Activated CD4-positive, alpha-beta T cell treated with anti-CD3 and anti-CD28 coated beads for 48 hours (primary cell): ENCODE measurements at regions not wholly inside any gene's neighbourhood (a gene's known extent, or its start where the extent isn't known, plus 50 kb on each side); places are given as distances from the start of the nearest gene placed in this dataset.

Experiments used
- DNase-seq: peaks from one replicate; pipeline ENCODE4 v3.0.0-alpha.2; 2020

- DNase-seq, result no peak
Observed at GRCh38 chr9:118976160-118976559, 393.1 kb downstream of the BRINP1 start.

GRCh38 chr9:118984607-118985006 is 384.6 kb downstream of the BRINP1 start:
- no peak for DNase-seq

- DNase-seq, result no peak
Observed at GRCh38 chr9:118985851-118986250, 383.4 kb downstream of the BRINP1 start.

- DNase-seq, result no peak
Observed at GRCh38 chr9:118987167-118987566, 382.1 kb downstream of the BRINP1 start.

GRCh38 chr9:118990949-118991348 is 378.3 kb downstream of the BRINP1 start:
- DNase-seq, result no peak

- no peak for DNase-seq
Observed at GRCh38 chr9:118991366-118992285, 377.6 kb downstream of the BRINP1 start.

- DNase-seq, result no peak
Observed at GRCh38 chr9:118992813-118993794, 376.1 kb downstream of the BRINP1 start.

- DNase-seq, result no peak
Observed at GRCh38 chr9:118993965-118994364, 375.3 kb downstream of the BRINP1 start.

- no peak for DNase-seq
Observed at GRCh38 chr9:119002491-119002890, 366.7 kb downstream of the BRINP1 start.

GRCh38 chr9:119003201-119003611 is 366.0 kb downstream of the BRINP1 start:
- DNase-seq, result no peak

GRCh38 chr9:119003882-119004617 is 365.2 kb downstream of the BRINP1 start:
- DNase-seq, result no peak

GRCh38 chr9:119004618-119004990 is 364.6 kb downstream of the BRINP1 start:
- no peak for DNase-seq

- DNase-seq, result no peak
Observed at GRCh38 chr9:119005162-119005561, 364.1 kb downstream of the BRINP1 start.

GRCh38 chr9:119009249-119009648 is 360.0 kb downstream of the BRINP1 start:
- no peak for DNase-seq

GRCh38 chr9:119020284-119020683 is 349.0 kb downstream of the BRINP1 start:
- DNase-seq, result no peak

- no peak for DNase-seq
Observed at GRCh38 chr9:119020730-119021333, 348.4 kb downstream of the BRINP1 start.

- DNase-seq, result no peak
Observed at GRCh38 chr9:119026120-119026519, 343.1 kb downstream of the BRINP1 start.

GRCh38 chr9:119027901-119028699 is 341.1 kb downstream of the BRINP1 start:
- DNase-seq, result no peak

GRCh38 chr9:119029886-119030285 is 339.3 kb downstream of the BRINP1 start:
- DNase-seq, result no peak

GRCh38 chr9:119033596-119033995 is 335.6 kb downstream of the BRINP1 start:
- no peak for DNase-seq

- DNase-seq, result no peak
Observed at GRCh38 chr9:119036969-119037368, 332.3 kb downstream of the BRINP1 start.

GRCh38 chr9:119043996-119044395 is 325.2 kb downstream of the BRINP1 start:
- no peak for DNase-seq
